HepG2 (cell line): ENCODE measurements at regions not wholly inside any gene's neighbourhood (a gene's known extent, or its start where the extent isn't known, plus 50 kb on each side); places are given as distances from the start of the nearest gene placed in this dataset.

Experiments used
- ATAC-seq: fragments of 200-7000 bp; cut with Tn5 transposase; 3 replicates; pipeline ENCODE4 v1.9.1; 2020; ENCODE audit warnings: mild to moderate bottlenecking, moderate library complexity
- BruUV-seq: library from RNA; stranded (reverse); fragments of 400-500 nt; replicated peaks from 2 replicates; lab custom pipeline; 2021; lab: Mats Ljungman, UMichigan
- CTCF ChIA-PET: fragments of 300-600 bp; formaldehyde crosslinking; extraction: SDS; loops from one replicate; lab custom pipeline; 2021; ENCODE audit warnings: low total read pairs, inconsistent platforms, low intra/inter-chr PET ratio; lab: Yijun Ruan, JAX
- POLR2A ChIA-PET: fragments of 350-600 bp; sonication (Branson Sonifier 250); formaldehyde crosslinking; loops from one replicate; lab custom pipeline; 2020; ENCODE audit warnings: antibody characterized with exemption, inconsistent platforms; lab: Yijun Ruan, JAX
- DNase-seq: peaks from one replicate; pipeline ENCODE4 v3.0.0-alpha.2; 2015; ENCODE audit warnings: low spot score
- FAIRE-seq: peaks from 3 replicates; lab custom pipeline; 2011; peaks lifted over from hg19 to GRCh38; lab: Jason Lieb, UNC
- H2AFZ ChIP-seq: one replicate; pipeline ENCODE4 v1.6.1; 2011; ENCODE audit warnings: low read length, inconsistent platforms
- H3K27ac ChIP-seq: fragments of 300-600 bp; 3 replicates; pipeline ENCODE4 v1.8.0; 2011; ENCODE audit warnings: mixed run types, mild to moderate bottlenecking, mixed read lengths, low read length, inconsistent platforms; ENCODE audit not compliant: insufficient read depth; ENCODE audit errors: extremely low read length
- H3K27me3 ChIP-seq, 2 experiments: fragments of 200-600 bp in 1 of 2; 2 replicates in 1 of 2; 3 replicates in 1 of 2; pipeline versions ENCODE4 v1.6.0 to v1.8.0; 2011; ENCODE audit warnings: low read length in 2 of 2, mild to moderate bottlenecking in 2 of 2, moderate library complexity in 2 of 2, inconsistent platforms in 1 of 2; ENCODE audit not compliant: insufficient read depth in 2 of 2, control insufficient read depth in 1 of 2
- H3K36me3 ChIP-seq, 2 experiments: fragments of 200-600 bp in 1 of 2; replicated peaks in 1 of 2; 2 replicates in 1 of 2; 3 replicates in 1 of 2; pipeline versions ENCODE4 v1.5.1 to v1.8.0; 2011; ENCODE audit warnings: low read length in 2 of 2, inconsistent platforms in 1 of 2; ENCODE audit not compliant: insufficient read depth in 2 of 2, control insufficient read depth in 1 of 2
- H3K4me1 ChIP-seq: 2 replicates; pipeline ENCODE4 v1.5.1; 2012; ENCODE audit warnings: low read length, inconsistent platforms; ENCODE audit not compliant: insufficient read depth
- H3K4me2 ChIP-seq: 2 replicates; pipeline ENCODE4 v1.6.0; 2011; ENCODE audit warnings: low read depth, low read length, inconsistent platforms
- H3K4me3 ChIP-seq, 3 experiments: fragments of 200-600 bp in 1 of 3; sonication (generic), shearing (Covaris generic) in 1 of 3; replicated peaks in 1 of 3; 2 replicates each; pipeline ENCODE4 v1.5.1; 2011 to 2016; ENCODE audit warnings: low read length in 3 of 3, inconsistent platforms in 2 of 3, low read depth in 2 of 3, mild to moderate bottlenecking in 2 of 3, control low read depth in 1 of 3, mixed read lengths in 1 of 3; ENCODE audit not compliant: insufficient read depth in 1 of 3
- H3K79me2 ChIP-seq: one replicate; pipeline ENCODE4 v1.6.1; 2011; ENCODE audit warnings: low read length, inconsistent platforms; ENCODE audit not compliant: insufficient read depth
- H3K9ac ChIP-seq: 2 replicates; pipeline ENCODE4 v1.6.0; 2011; ENCODE audit warnings: mild to moderate bottlenecking, low read depth, low read length, inconsistent platforms; ENCODE audit not compliant: insufficient read depth
- H3K9me3 ChIP-seq: 2 replicates; pipeline ENCODE4 v1.5.1; 2012; ENCODE audit warnings: mild to moderate bottlenecking, low read length
- H4K20me1 ChIP-seq: 2 replicates; pipeline ENCODE4 v1.6.0; 2011; ENCODE audit warnings: inconsistent platforms, mild to moderate bottlenecking, low read length, moderate library complexity; ENCODE audit not compliant: insufficient read depth
- AKAP8 ChIP-seq: sonication (generic); formaldehyde crosslinking; IDR thresholded peaks from 2 replicates; pipeline ENCODE4 v1.5.1; 2020; ENCODE audit warnings: mild to moderate bottlenecking, missing genetic modification reagents
- BCL6 ChIP-seq: IDR thresholded peaks from 2 replicates; pipeline ENCODE4 v1.6.1; 2016; ENCODE audit warnings: missing genetic modification reagents, missing compliant biosample characterization
- CBX1 ChIP-seq: IDR thresholded peaks from one replicate; pipeline ENCODE4 v1.6.1; 2016; ENCODE audit warnings: antibody characterized with exemption, low read depth
- EHMT2 ChIP-seq: fragments of 200-600 bp; sonication (generic); IDR thresholded peaks from 2 replicates; pipeline ENCODE4 v1.7.0; 2017; ENCODE audit warnings: antibody characterized with exemption, low read depth, low read length, borderline replicate concordance
- IKZF1 ChIP-seq: fragments of 450-650 bp; IDR thresholded peaks from 2 replicates; pipeline ENCODE4 v1.7.1; 2016
- KLF13 ChIP-seq: sonication (generic); formaldehyde crosslinking; IDR thresholded peaks from 2 replicates; pipeline ENCODE4 v1.4.0; 2020; ENCODE audit warnings: mild to moderate bottlenecking, missing genetic modification reagents
- MAFG ChIP-seq: sonication (generic); formaldehyde crosslinking; IDR thresholded peaks from 2 replicates; pipeline ENCODE4 v1.5.1; 2020; ENCODE audit warnings: mild to moderate bottlenecking, missing genetic modification reagents
- NR2F1 ChIP-seq, 2 experiments: fragments of 450-650 bp in 1 of 2; formaldehyde crosslinking in 1 of 2; IDR thresholded peaks; 2 replicates each; pipeline versions ENCODE4 v1.5.0 to v1.6.1; 2016 to 2020; ENCODE audit warnings: mild to moderate bottlenecking in 1 of 2, missing compliant biosample characterization in 1 of 2, missing genetic modification reagents in 1 of 2, moderate library complexity in 1 of 2
- ZMYM4 ChIP-seq: sonication (generic); formaldehyde crosslinking; IDR thresholded peaks from 2 replicates; pipeline ENCODE4 v1.8.1; 2023; ENCODE audit warnings: mild to moderate bottlenecking, missing genetic modification reagents
- ZNF329 ChIP-seq: sonication (generic); formaldehyde crosslinking; IDR thresholded peaks from 2 replicates; pipeline ENCODE4 v1.9.0; 2021; ENCODE audit warnings: low read depth, mild to moderate bottlenecking, missing genetic modification reagents
- ZNF615 ChIP-seq: sonication (generic); formaldehyde crosslinking; IDR thresholded peaks from 2 replicates; pipeline ENCODE4 v1.5.0; 2020; ENCODE audit warnings: mild to moderate bottlenecking, missing genetic modification reagents, borderline replicate concordance
- WGBS: methylation state at CpG from one replicate; pipeline ENCODE4 v1.1.6; 2017; ENCODE audit warnings: low lambda C conversion rate; 5-methylcytosine and 5-hydroxymethylcytosine counted together
- in situ Hi-C: cut with HindIII; loops from 2 replicates; pipeline ENCODE4 v1.10.0; 2017; ENCODE audit warnings: low pct_unique_long_range_greater_than_20kb; ENCODE audit not compliant: extremely low pct_ligation_motif_present
- intact Hi-C: fragments of 100-400 bp; cut with micrococcal nuclease; formaldehyde crosslinking; loops from one replicate; pipeline ENCODE4 v1.10.0; 2022; ENCODE audit not compliant: unreplicated experiment
- TF ChIP-seq, protein P1 (sequence below): sonication (generic); formaldehyde crosslinking; IDR thresholded peaks from 2 replicates; pipeline ENCODE4 v1.5.0; 2020; ENCODE audit warnings: missing genetic modification reagents
- TF ChIP-seq, protein P2 (sequence below): sonication (generic); formaldehyde crosslinking; conservative IDR thresholded peaks from 2 replicates; pipeline ENCODE4 v1.5.0; 2020; ENCODE audit warnings: missing genetic modification reagents

DNA sequence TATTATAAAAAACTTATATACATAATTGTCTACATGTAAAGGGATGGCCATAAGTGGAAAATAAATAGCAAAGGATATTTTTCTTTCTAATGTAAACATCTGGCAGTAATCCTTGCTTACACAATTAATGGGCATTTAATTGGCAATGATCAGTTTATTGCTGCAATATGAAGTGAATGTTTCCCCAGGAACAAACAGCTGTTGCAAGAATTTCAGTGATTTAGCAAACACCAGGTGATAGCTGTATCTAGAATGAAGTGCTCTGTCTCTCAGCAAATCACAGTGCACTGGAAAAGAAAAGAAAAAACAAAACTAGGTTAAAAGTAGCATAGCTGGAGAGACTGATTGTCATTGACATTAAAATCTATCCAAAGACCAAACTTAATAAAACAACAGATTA, 594.5 kb upstream of the ARRDC3 start:
- Histone ChIP-seq H3K36me3 (no peaks in the 10 kb centered on the region), H3K79me2 (no peaks in the 10 kb centered on the region), H4K20me1 (no peaks in the 10 kb centered on the region), H3K4me3 (no peak overlapping the region), H2AFZ (no peak overlapping the region), H3K9ac (no peak overlapping the region), H3K27me3 (no peaks in the 10 kb centered on the region), H3K4me1 (no peaks in the 10 kb centered on the region), H3K27ac (no peak overlapping the region), H3K4me2 (no peak overlapping the region), H3K9me3 (no peaks in the 10 kb centered on the region)
- BruUV-seq: no TSS peak
- CTCF ChIA-PET: no interaction called here
- POLR2A ChIA-PET: no interaction called here
- in situ Hi-C loops: no loop called here
- DNase-seq (no peak), FAIRE-seq (no peak), ATAC-seq (no peak)
- TF ChIP-seq KLF13 (CRISPR knock-in tag): no peak
- intact Hi-C loops: no loop called here

DNA sequence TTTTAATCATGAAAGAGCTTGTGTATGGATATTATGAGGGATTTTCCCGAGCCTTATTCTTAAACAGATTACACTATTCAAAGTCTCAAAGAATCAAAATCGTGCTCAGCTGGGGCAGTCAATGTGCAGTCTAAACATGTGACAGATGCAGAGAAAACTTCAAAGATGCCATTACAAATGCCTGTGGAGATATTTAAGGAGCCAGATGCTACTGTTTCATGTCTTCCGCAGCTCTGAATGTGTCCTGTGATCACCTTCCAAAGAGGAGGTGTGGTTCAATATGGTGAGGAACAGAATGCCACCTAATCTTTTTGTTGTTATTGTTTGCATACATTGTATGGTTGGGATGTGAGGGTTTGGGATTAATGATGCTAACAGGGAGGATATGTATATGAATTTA, 593.3 kb upstream of the ARRDC3 start:
- DNase-seq (no peak), ATAC-seq (no peak), FAIRE-seq (no peak)
- H3K27me3 ChIP-seq: no peaks in the 10 kb centered on the region
- in situ Hi-C loops: no loop called here
- H3K79me2 ChIP-seq: no peaks in the 10 kb centered on the region
- CTCF ChIA-PET: no interaction called here
- no peak overlapping the region for H3K9ac ChIP-seq
- POLR2A ChIA-PET: no interaction called here
- H3K4me1 ChIP-seq: no peaks in the 10 kb centered on the region
- H2AFZ ChIP-seq: no peak overlapping the region
- no peak overlapping the region for H3K4me3 ChIP-seq
- WGBS: 2% methylated on average over 3 of the region's 3 CpGs
- intact Hi-C loops: no loop called here
- no peak overlapping the region for H3K4me2 ChIP-seq
- BruUV-seq: no TSS peak
- no peaks in the 10 kb centered on the region for H3K36me3 ChIP-seq
- H4K20me1 ChIP-seq: no peaks in the 10 kb centered on the region
- H3K27ac ChIP-seq: no peak overlapping the region
- H3K9me3 ChIP-seq: no peaks in the 10 kb centered on the region
- TF ChIP-seq MAFG (CRISPR knock-in tag) (no peak), ZNF329 (CRISPR knock-in tag) (no peak), AKAP8 (CRISPR knock-in tag) (no peak), BCL6 (CRISPR knock-in tag) (no peak), IKZF1 (no peak), ZMYM4 (CRISPR knock-in tag) (no peak), NR2F1 (CRISPR knock-in tag; IDR thresholded peaks at IDR 0.05) (no peak), CBX1 (no peak), EHMT2 (no peak), ZNF615 (CRISPR knock-in tag) (no peak)
- TF ChIP-seq, protein P1, sequence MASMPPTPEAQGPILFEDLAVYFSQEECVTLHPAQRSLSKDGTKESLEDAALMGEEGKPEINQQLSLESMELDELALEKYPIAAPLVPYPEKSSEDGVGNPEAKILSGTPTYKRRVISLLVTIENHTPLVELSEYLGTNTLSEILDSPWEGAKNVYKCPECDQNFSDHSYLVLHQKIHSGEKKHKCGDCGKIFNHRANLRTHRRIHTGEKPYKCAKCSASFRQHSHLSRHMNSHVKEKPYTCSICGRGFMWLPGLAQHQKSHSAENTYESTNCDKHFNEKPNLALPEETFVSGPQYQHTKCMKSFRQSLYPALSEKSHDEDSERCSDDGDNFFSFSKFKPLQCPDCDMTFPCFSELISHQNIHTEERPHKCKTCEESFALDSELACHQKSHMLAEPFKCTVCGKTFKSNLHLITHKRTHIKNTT (CRISPR knock-in tag): no peak
- TF ChIP-seq, protein P2, sequence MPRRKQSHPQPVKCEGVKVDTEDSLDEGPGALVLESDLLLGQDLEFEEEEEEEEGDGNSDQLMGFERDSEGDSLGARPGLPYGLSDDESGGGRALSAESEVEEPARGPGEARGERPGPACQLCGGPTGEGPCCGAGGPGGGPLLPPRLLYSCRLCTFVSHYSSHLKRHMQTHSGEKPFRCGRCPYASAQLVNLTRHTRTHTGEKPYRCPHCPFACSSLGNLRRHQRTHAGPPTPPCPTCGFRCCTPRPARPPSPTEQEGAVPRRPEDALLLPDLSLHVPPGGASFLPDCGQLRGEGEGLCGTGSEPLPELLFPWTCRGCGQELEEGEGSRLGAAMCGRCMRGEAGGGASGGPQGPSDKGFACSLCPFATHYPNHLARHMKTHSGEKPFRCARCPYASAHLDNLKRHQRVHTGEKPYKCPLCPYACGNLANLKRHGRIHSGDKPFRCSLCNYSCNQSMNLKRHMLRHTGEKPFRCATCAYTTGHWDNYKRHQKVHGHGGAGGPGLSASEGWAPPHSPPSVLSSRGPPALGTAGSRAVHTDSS (CRISPR knock-in tag): no peak
